K562 (cell line): ENCODE measurements at regions not wholly inside any gene's neighbourhood (a gene's known extent, or its start where the extent isn't known, plus 50 kb on each side); places are given as distances from the start of the nearest gene placed in this dataset.

ENCODE experiments used
- ATAC-seq: fragments of 200-7000 bp; cut with Tn5 transposase; 3 replicates; pipeline ENCODE4 v1.9.1; 2020; ENCODE audit warnings: moderate library complexity
- BruUV-seq: library from RNA; stranded (reverse); fragments of 400-500 nt; replicated peaks from 2 replicates; lab custom pipeline; 2021; lab: Mats Ljungman, UMichigan
- CTCF ChIA-PET: fragments of 300-600 bp; formaldehyde crosslinking; extraction: SDS; loops from one replicate; lab custom pipeline; 2021; ENCODE audit warnings: low intra/inter-chr PET ratio; lab: Yijun Ruan, JAX
- POLR2A ChIA-PET: fragments of 300-600, 350-650 bp; sonication (Branson Sonifier 250); formaldehyde crosslinking; extraction: SDS; loops from one replicate; lab custom pipeline; 2021; ENCODE audit warnings: antibody characterized with exemption, inconsistent platforms; lab: Yijun Ruan, JAX
- DNase-seq, 4 experiments: peaks; one replicate each; pipeline versions ENCODE4 v3.0.0 to v3.0.0-alpha.2; 2011 to 2018; ENCODE audit warnings: low spot score in 3 of 4, mixed read lengths in 3 of 4; ENCODE audit errors: extremely low read depth in 1 of 4
- FAIRE-seq: peaks from 2 replicates; lab custom pipeline; 2011; peaks lifted over from hg19 to GRCh38; lab: Jason Lieb, UNC
- H2AFZ ChIP-seq: 2 replicates; pipeline ENCODE4 v1.6.0; 2011; ENCODE audit warnings: low read depth, low read length, control low read depth, inconsistent platforms
- H3K27ac ChIP-seq: fragments of 200-600 bp; 3 replicates; pipeline ENCODE4 v1.8.0; 2011; ENCODE audit warnings: low read depth, mild to moderate bottlenecking, control low read depth, inconsistent platforms, low read length, moderate library complexity, mixed read lengths; ENCODE audit errors: extremely low read depth
- H3K27me3 ChIP-seq, 2 experiments: fragments of 300-600 bp in 1 of 2; 2 replicates in 1 of 2; 3 replicates in 1 of 2; pipeline versions ENCODE4 v1.6.0 to v1.8.0; 2011; ENCODE audit warnings: inconsistent platforms in 2 of 2, low read length in 2 of 2, mild to moderate bottlenecking in 1 of 2, mixed read lengths in 1 of 2, moderate library complexity in 1 of 2; ENCODE audit not compliant: control insufficient read depth in 2 of 2, insufficient read depth in 2 of 2
- H3K36me3 ChIP-seq: fragments of 300-600 bp; 3 replicates; pipeline ENCODE4 v1.8.0; 2011; ENCODE audit warnings: mild to moderate bottlenecking, low read length, inconsistent platforms; ENCODE audit not compliant: control insufficient read depth, insufficient read depth
- H3K4me1 ChIP-seq, 2 experiments: fragments of 200-600 bp in 1 of 2; replicated peaks in 1 of 2; 2 replicates in 1 of 2; 3 replicates in 1 of 2; pipeline versions ENCODE4 v1.5.1 to v1.8.0; 2011; ENCODE audit warnings: inconsistent platforms in 2 of 2, low read length in 2 of 2, mild to moderate bottlenecking in 1 of 2, mixed read lengths in 1 of 2, moderate library complexity in 1 of 2; ENCODE audit not compliant: control insufficient read depth in 2 of 2, insufficient read depth in 2 of 2
- H3K4me2 ChIP-seq: 2 replicates; pipeline ENCODE4 v1.6.1; 2011; ENCODE audit warnings: low read length, control low read depth, inconsistent platforms, mixed read lengths; ENCODE audit not compliant: insufficient read depth
- H3K4me3 ChIP-seq: fragments of 200-600 bp; sonication (generic), shearing (Covaris generic); 2 replicates; pipeline ENCODE4 v1.5.1; 2016; ENCODE audit warnings: control low read depth, inconsistent platforms
- H3K79me2 ChIP-seq: fragments of 200-600 bp; 3 replicates; pipeline ENCODE4 v1.8.0; 2011; ENCODE audit warnings: low read length, inconsistent platforms; ENCODE audit not compliant: control insufficient read depth, insufficient read depth
- H3K9ac ChIP-seq, 2 experiments: 2 replicates each; pipeline versions ENCODE4 v1.6.0 to v1.6.1; 2011; ENCODE audit warnings: low read depth in 2 of 2, low read length in 2 of 2, control low read depth in 1 of 2, inconsistent platforms in 1 of 2, mild to moderate bottlenecking in 1 of 2, mixed read lengths in 1 of 2; ENCODE audit not compliant: insufficient read depth in 1 of 2
- H3K9me1 ChIP-seq: one replicate; pipeline ENCODE4 v1.6.0; 2011; ENCODE audit warnings: inconsistent platforms, mild to moderate bottlenecking, low read length, moderate library complexity; ENCODE audit not compliant: control insufficient read depth, insufficient read depth
- H3K9me3 ChIP-seq: replicated peaks from 2 replicates; pipeline ENCODE4 v1.5.1; 2011; ENCODE audit warnings: low read depth, low read length, inconsistent platforms; ENCODE audit not compliant: control insufficient read depth, insufficient read depth
- H4K20me1 ChIP-seq: replicated peaks from 2 replicates; pipeline ENCODE4 v1.6.1; 2011; ENCODE audit warnings: low read length, inconsistent platforms, mixed read lengths; ENCODE audit not compliant: control insufficient read depth, insufficient read depth
- ARHGAP35 ChIP-seq: fragments of 450-650 bp; IDR thresholded peaks from 2 replicates; pipeline ENCODE4 v1.6.1; 2018; ENCODE audit not compliant: partially characterized antibody
- BMI1 ChIP-seq: fragments of 150-350 bp; IDR thresholded peaks from 2 replicates; pipeline ENCODE4 v1.6.1; 2014; ENCODE audit warnings: low read length
- CBX1 ChIP-seq: sonication (generic); IDR thresholded peaks from 2 replicates; pipeline ENCODE4 v1.6.1; 2016; ENCODE audit warnings: antibody characterized with exemption, low read depth, mild to moderate bottlenecking
- HNRNPL ChIP-seq: fragments of 200-400 bp; formaldehyde crosslinking; IDR thresholded peaks from 2 replicates; pipeline ENCODE4 v1.6.1; 2017; ENCODE audit warnings: low read depth, mild to moderate bottlenecking, low read length
- HNRNPUL1 ChIP-seq: fragments of 200-400 bp; formaldehyde crosslinking; IDR thresholded peaks from 2 replicates; pipeline ENCODE4 v1.6.1; 2017; ENCODE audit warnings: low read length
- KAT2B ChIP-seq: IDR thresholded peaks from one replicate; pipeline ENCODE4 v1.6.1; 2012; ENCODE audit warnings: low read depth, mild to moderate bottlenecking, control low read depth, inconsistent platforms, low read length, moderate library complexity
- KAT8 ChIP-seq: fragments of 450-650 bp; IDR thresholded peaks from 2 replicates; pipeline ENCODE4 v1.6.1; 2016; ENCODE audit warnings: low read depth, mild to moderate bottlenecking
- NFATC3 ChIP-seq: fragments of 450-650 bp; IDR thresholded peaks from 2 replicates; pipeline ENCODE4 v1.6.1; 2017; ENCODE audit warnings: mild to moderate bottlenecking
- PHB ChIP-seq: fragments of 250-450 bp; sonication (Bioruptor Pico); IDR thresholded peaks from 2 replicates; pipeline ENCODE4 v1.5.0; 2021
- RERE ChIP-seq: sonication (generic); formaldehyde crosslinking; IDR thresholded peaks from 2 replicates; pipeline ENCODE4 v1.8.0; 2023; ENCODE audit warnings: missing genetic modification reagents, mild to moderate bottlenecking, borderline replicate concordance
- TCF3 ChIP-seq: sonication (generic); formaldehyde crosslinking; IDR thresholded peaks from 2 replicates; pipeline ENCODE4 v1.4.0; 2020; ENCODE audit warnings: mild to moderate bottlenecking, missing genetic modification reagents
- USF2 ChIP-seq: sonication (generic); formaldehyde crosslinking; IDR thresholded peaks from 2 replicates; pipeline ENCODE4 v1.5.0; 2020; ENCODE audit warnings: missing genetic modification reagents
- ZBTB43 ChIP-seq: sonication (generic); formaldehyde crosslinking; IDR thresholded peaks from 2 replicates; pipeline ENCODE4 v1.8.0; 2023; ENCODE audit warnings: mild to moderate bottlenecking, missing genetic modification reagents
- ZNF146 ChIP-seq: IDR thresholded peaks from one replicate; pipeline ENCODE4 v1.6.1; 2018; ENCODE audit warnings: missing compliant biosample characterization; ENCODE audit not compliant: unreplicated experiment
- ZNF217 ChIP-seq: sonication (generic); formaldehyde crosslinking; IDR thresholded peaks from 2 replicates; pipeline ENCODE4 v1.8.0; 2022; ENCODE audit warnings: mild to moderate bottlenecking, missing genetic modification reagents
- WGBS: fragments of 100-300 bp; shearing (Covaris generic); methylation state at CpG from one replicate; pipeline ENCODE4 v1.1.6; 2016; ENCODE audit warnings: low coverage, mixed read lengths; ENCODE audit not compliant: insufficient coverage; ENCODE audit errors: missing lambda C conversion rate; 5-methylcytosine and 5-hydroxymethylcytosine counted together
- in situ Hi-C: fragments of 300-500 bp; cut with MboI; formaldehyde crosslinking; loops from 4 replicates; pipeline ENCODE4 v1.15.0; 2018; ENCODE audit warnings: inconsistent platforms, mixed read lengths
- intact Hi-C: fragments of 100-400 bp; cut with micrococcal nuclease; formaldehyde crosslinking; loops from 2 replicates; pipeline ENCODE4 v1.14.2; 2022

- Histone ChIP-seq H3K4me2 (no peak overlapping the region), H3K4me1 (no peaks in the 10 kb centered on the region), H3K9me3 (no peaks in the 10 kb centered on the region), H3K4me3 (no peak overlapping the region), H3K27me3 (peaks cover 3% of the 10 kb centered on the region in 2 experiments; a peak in 2 of 5 replicates), H4K20me1 (no peaks in the 10 kb centered on the region), H3K9me1 (no peaks in the 10 kb centered on the region), H3K36me3 (no peaks in the 10 kb centered on the region), H3K9ac (no peak overlapping the region), H3K27ac (no peak overlapping the region), H2AFZ (no peak overlapping the region), H3K79me2 (no peaks in the 10 kb centered on the region)
- no peak for DNase-seq
- POLR2A ChIA-PET: interaction anchor here (0.6 kb wide), 1 partner anchor 39 kb away, joined by 3 read pairs; no protein-coding TSS in a partner anchor
- in situ Hi-C loops (no loop called here), intact Hi-C loops (no loop called here)
- ATAC-seq: no peak
- CTCF ChIA-PET: interaction anchor here (0.6 kb wide), 1 partner anchor 406 kb away, joined by 3 read pairs; no protein-coding TSS in a partner anchor
- WGBS: 0% methylated on average over 1 of the region's 1 CpG
- no peak for FAIRE-seq
- no TSS peak for BruUV-seq
- no peak for TF ChIP-seq HNRNPUL1
- TF ChIP-seq TCF3: no peak
- TF ChIP-seq PHB (CRISPR knock-in tag): no peak
- no peak for TF ChIP-seq ZNF146
- no peak for TF ChIP-seq CBX1
- TF ChIP-seq HNRNPL: no peak
- TF ChIP-seq USF2 (CRISPR knock-in tag): no peak
- no peak for TF ChIP-seq KAT8
- TF ChIP-seq RERE (CRISPR knock-in tag): no peak
- no peak for TF ChIP-seq ZNF217 (CRISPR knock-in tag)
- no peak for TF ChIP-seq KAT2B
- TF ChIP-seq NFATC3: no peak
- no peak for TF ChIP-seq BMI1
- no peak for TF ChIP-seq ZBTB43 (CRISPR knock-in tag)
- no peak for TF ChIP-seq ARHGAP35
These were observed 150.8 kb upstream of the SYT13 start for GRCh38 chr11:45436966-45437365.
